Inflammatory macrophage (primary cell): ENCODE measurements at regions not wholly inside any gene's neighbourhood (a gene's known extent, or its start where the extent isn't known, plus 50 kb on each side); places are given as distances from the start of the nearest gene placed in this dataset.

ENCODE experiments used
- DNase-seq, 2 donors: peaks; one replicate each; pipeline ENCODE4 v3.0.0-alpha.2; 2020 to 2022

DNA sequence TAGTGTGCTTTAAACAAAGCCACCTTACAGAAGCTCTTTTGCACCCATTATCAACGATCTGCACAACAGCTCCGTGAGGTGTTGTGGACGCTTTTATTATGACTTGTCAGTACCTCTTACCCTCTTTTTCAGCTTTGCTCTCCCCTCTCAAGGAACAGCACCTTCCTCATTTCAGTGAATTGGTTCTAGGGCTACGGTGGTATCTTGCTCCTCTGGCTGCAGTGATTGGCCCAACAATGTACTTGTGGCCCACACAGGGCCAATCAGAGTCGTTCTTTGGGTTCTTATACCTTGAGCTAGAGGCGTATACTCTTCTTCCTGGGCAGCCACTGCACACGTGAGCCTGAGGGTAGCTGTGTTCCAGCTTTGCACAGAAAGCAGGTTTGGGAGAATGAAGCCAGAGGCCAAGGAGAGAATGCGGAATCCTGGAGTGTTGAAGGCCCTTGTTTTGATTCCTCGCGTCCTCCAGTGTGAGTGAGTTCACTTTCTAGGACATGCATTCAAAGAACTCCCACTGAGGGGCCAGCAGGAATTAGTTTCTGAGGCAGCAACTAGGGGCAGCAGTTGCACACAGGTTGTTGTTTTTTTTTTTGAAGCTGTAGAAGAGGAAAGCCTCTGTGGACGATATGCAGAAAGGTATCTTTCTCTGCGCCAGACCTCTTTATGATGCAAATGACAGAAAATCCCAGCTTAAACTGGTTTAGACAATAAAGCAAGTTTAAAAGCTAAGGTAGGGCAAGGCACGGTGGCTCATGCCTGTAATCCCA is 49.8 kb upstream of the PDZD8 start:
- no peak for DNase-seq
